ENCODE measurements at regions not wholly inside any gene's neighbourhood (a gene's known extent, or its start where the extent isn't known, plus 50 kb on each side); places are given as distances from the start of the nearest gene placed in this dataset.

DNA sequence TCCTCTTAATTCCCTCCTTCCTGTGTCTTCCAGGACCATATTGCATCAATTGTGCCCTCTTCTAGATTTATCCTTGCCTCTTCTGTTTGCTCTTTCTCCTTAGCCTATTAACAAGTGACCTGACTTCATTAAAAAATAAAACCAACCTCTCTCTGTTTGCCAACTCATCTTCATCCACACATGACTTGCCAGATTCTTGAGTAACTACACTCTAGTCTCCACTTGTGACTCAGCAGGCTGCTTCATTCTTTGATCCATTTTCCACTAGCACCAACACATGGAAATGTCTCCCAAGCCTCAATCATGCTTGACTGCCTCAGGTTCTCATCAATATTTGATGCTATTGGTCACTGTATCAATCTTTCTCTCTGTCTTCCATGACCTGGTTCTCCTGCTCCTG, 492.4 kb upstream of the TMPO start:
- TF ChIP-seq POLR2A (IDR thresholded peaks at IDR 0.05; ENCODE audit: low read length): no peak
- TF ChIP-seq GATA1 (IDR thresholded peaks at IDR 0.05; ENCODE audit: low read depth, low read length): no peak
